ENCODE measurements at regions not wholly inside any gene's neighbourhood (a gene's known extent, or its start where the extent isn't known, plus 50 kb on each side); places are given as distances from the start of the nearest gene placed in this dataset.
"Not testable (repeated sequence)": the region's sequence is repeated elsewhere in the genome, so short reads cannot be mapped to it uniquely, and the experiment has no call there.

- no peak for DNase-seq (ENCODE audit: low read depth)
- in situ Hi-C loops (cut with HindIII; ENCODE audit: low pct_unique_long_range_greater_than_20kb, low sequenced_read_pairs), result no loop called here
Observed at GRCh38 chr4:138437263-138437851, 195.2 kb upstream of the SLC7A11 start.

GRCh38 chr4:138435733-138436132 is 193.6 kb upstream of the SLC7A11 start:
- DNase-seq (ENCODE audit: low read depth); in situ Hi-C loops (cut with HindIII; ENCODE audit: low pct_unique_long_range_greater_than_20kb, low sequenced_read_pairs): not testable (repeated sequence)

DNA sequence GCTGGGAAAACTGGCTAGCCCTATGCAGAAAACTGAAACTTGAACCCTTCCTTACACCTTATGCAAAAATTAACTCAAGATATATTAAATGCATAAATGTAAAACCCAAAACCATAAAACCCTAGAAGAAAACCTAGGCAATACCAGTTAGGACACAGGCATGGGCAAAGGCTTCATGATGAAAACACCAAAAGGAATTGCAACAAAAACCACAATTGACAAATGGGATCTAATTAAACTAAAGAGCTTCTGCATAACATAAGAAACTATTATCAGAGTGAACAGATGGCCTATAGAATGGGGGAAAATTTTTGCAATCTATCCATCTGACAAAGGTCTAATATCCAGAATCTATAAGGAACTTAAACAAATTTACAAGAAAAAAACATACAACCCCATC is 192.9 kb upstream of the SLC7A11 start:
- DNase-seq (ENCODE audit: low read depth); in situ Hi-C loops (cut with HindIII; ENCODE audit: low pct_unique_long_range_greater_than_20kb, low sequenced_read_pairs): not testable (repeated sequence)

GRCh38 chr4:138428611-138429010 is 186.5 kb upstream of the SLC7A11 start:
- no peak for DNase-seq (ENCODE audit: low read depth)
- in situ Hi-C loops (cut with HindIII; ENCODE audit: low pct_unique_long_range_greater_than_20kb, low sequenced_read_pairs), result no loop called here

- no peak for DNase-seq (ENCODE audit: low read depth)
- in situ Hi-C loops (cut with HindIII; ENCODE audit: low pct_unique_long_range_greater_than_20kb, low sequenced_read_pairs), result no loop called here
Observed at GRCh38 chr4:138426786-138427185, 184.6 kb upstream of the SLC7A11 start.

DNA sequence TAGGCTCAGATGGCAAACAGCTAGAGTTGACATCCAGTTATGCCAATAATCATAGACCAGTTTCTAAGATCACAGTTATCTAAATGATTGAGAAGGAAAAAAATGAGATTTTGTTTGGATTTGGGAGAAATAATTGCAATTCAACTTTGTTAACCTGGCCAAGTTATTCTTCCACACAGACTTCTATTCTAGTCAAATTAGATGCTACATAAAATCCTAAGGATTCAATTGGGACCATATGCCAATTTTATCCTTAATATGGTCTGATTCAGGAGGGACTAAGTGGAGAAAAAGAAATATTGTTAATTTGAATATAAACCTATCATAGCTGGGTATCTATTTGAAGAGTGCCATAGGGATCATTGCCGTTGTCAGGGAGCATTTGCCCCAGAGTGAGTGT is 178.3 kb upstream of the SLC7A11 start:
- no peak for DNase-seq (ENCODE audit: low read depth)
- in situ Hi-C loops (cut with HindIII; ENCODE audit: low pct_unique_long_range_greater_than_20kb, low sequenced_read_pairs), result no loop called here

- in situ Hi-C loops (cut with HindIII; ENCODE audit: low pct_unique_long_range_greater_than_20kb, low sequenced_read_pairs), result no loop called here
- no peak for DNase-seq (ENCODE audit: low read depth)
Observed at GRCh38 chr4:138414202-138414601, 172.1 kb upstream of the SLC7A11 start.

GRCh38 chr4:138413273-138413672 is 171.1 kb upstream of the SLC7A11 start:
- in situ Hi-C loops (cut with HindIII; ENCODE audit: low pct_unique_long_range_greater_than_20kb, low sequenced_read_pairs), result no loop called here

GRCh38 chr4:138412847-138413246 is 170.7 kb upstream of the SLC7A11 start:
- in situ Hi-C loops (cut with HindIII; ENCODE audit: low pct_unique_long_range_greater_than_20kb, low sequenced_read_pairs), result no loop called here
- no peak for DNase-seq (ENCODE audit: low read depth)

More at GRCh38 chr4:138413273-138413672, 171.1 kb upstream of the SLC7A11 start:
- no peak for DNase-seq (ENCODE audit: low read depth)

DNA sequence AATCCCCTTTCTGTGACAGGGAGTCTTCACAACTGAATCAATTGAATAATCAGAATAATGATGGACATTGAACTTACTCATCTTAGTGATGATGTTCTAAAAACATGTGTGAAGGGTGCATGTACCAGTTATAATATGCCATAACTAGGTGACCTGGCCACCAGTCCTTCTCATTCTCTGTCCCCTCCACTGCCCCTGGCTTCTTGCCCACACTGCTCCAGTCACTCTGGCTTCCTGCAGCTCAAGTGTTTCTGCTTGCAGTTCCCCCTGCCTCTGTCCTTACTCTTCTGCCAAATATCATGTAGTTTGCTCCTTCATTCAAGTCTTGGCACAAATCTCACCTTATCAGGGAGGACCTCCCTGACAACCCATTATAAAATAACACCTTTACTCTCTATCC is 168.1 kb upstream of the SLC7A11 start:
- in situ Hi-C loops (cut with HindIII; ENCODE audit: low pct_unique_long_range_greater_than_20kb, low sequenced_read_pairs), result no loop called here

DNA sequence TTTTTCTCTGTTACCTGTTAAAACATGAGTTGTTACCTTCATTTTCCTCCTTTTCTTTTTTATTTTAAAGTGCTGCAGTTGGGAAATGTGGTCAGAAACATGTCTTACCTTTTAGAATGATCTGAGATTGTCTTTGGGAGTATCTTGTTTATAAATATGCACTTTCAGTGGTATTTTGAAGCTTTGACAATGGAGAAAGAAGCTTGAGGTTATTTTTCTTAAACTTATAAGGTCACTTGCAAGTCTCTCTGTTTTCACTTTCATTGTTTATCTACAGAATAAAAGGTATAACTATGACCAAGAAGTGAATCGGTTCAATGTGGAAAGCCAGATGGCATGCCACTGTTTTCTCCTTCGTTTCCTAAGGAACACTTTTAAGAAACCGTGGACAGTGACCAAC is 167.5 kb upstream of the SLC7A11 start:
- in situ Hi-C loops (cut with HindIII; ENCODE audit: low pct_unique_long_range_greater_than_20kb, low sequenced_read_pairs), result no loop called here
- no peak for DNase-seq (ENCODE audit: low read depth)

More for the DNA sequence above, 168.1 kb upstream of the SLC7A11 start:
- no peak for DNase-seq (ENCODE audit: low read depth)

GRCh38 chr4:138408758-138409157 is 166.6 kb upstream of the SLC7A11 start:
- no peak for DNase-seq (ENCODE audit: low read depth)
- in situ Hi-C loops (cut with HindIII; ENCODE audit: low pct_unique_long_range_greater_than_20kb, low sequenced_read_pairs), result no loop called here

DNA sequence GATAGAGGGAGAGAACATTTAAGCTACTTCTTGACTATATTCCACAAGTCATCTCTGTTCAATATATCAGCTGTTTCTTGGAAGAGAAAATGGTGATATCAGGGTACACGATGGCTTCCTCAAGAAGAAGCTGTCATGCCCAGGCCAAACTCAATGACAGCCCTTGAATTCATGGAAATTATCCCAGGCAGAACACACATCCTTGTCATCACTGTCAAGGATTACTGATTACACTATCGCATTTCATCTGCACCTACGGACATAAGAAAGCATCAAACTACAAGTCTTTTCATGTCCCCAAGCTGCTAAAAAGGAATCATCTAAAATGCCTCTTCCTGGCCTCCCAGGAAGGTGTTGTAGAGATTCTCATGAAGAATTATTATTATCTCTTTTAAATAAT is 165.2 kb upstream of the SLC7A11 start:
- DNase-seq (ENCODE audit: low read depth), result no peak
- in situ Hi-C loops (cut with HindIII; ENCODE audit: low pct_unique_long_range_greater_than_20kb, low sequenced_read_pairs), result no loop called here

DNA sequence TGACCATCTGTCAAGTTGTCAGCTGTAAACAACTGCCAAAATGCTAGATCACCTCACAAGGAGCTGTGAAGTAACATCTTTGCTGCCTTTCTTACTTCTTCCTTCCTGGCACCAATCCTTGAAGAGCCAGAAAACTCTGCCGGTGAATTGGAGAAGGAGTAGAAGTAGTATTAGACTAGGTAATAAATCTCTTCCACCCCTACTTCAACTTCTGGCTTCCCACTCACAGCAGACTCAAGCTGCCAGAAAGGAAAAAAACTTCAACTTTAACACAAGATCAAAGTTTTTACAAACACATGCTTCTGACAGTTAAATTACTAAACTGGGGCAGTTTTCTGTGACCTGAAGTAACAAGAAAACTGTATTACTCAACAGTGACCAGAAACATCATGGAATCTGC is 164.7 kb upstream of the SLC7A11 start:
- in situ Hi-C loops (cut with HindIII; ENCODE audit: low pct_unique_long_range_greater_than_20kb, low sequenced_read_pairs), result no loop called here
- no peak for DNase-seq (ENCODE audit: low read depth)

- DNase-seq (ENCODE audit: low read depth), result no peak
- in situ Hi-C loops (cut with HindIII; ENCODE audit: low pct_unique_long_range_greater_than_20kb, low sequenced_read_pairs), result no loop called here
Observed at GRCh38 chr4:138405934-138406567, 163.9 kb upstream of the SLC7A11 start.

- DNase-seq (ENCODE audit: low read depth), result no peak
- in situ Hi-C loops (cut with HindIII; ENCODE audit: low pct_unique_long_range_greater_than_20kb, low sequenced_read_pairs), result no loop called here
Observed at GRCh38 chr4:138405466-138405891, 163.3 kb upstream of the SLC7A11 start.

GRCh38 chr4:138404801-138405200 is 162.7 kb upstream of the SLC7A11 start:
- in situ Hi-C loops (cut with HindIII; ENCODE audit: low pct_unique_long_range_greater_than_20kb, low sequenced_read_pairs), result no loop called here
- DNase-seq (ENCODE audit: low read depth), result no peak

- DNase-seq (ENCODE audit: low read depth), result no peak
- in situ Hi-C loops (cut with HindIII; ENCODE audit: low pct_unique_long_range_greater_than_20kb, low sequenced_read_pairs), result no loop called here
Observed at GRCh38 chr4:138404251-138404650, 162.1 kb upstream of the SLC7A11 start.

DNA sequence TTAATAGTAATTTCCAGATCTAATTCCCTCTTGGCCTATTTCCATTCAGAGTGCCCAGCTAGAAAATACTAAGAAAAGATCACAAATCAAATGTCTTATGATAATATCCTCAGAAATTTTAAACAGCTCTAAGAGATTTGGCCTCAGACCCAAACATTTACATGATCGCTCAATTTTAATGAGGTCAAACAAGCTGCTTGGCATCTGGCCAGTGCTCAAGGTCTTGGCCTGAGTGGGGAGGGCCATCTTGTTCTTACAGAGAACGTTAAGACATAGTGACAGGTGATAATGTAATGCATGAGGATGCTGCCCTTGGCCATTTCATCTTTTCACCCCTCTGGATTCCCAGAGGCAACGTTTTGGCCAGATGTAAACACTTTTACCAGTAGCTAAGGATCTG is 159.2 kb upstream of the SLC7A11 start:
- DNase-seq (ENCODE audit: low read depth), result no peak
- in situ Hi-C loops (cut with HindIII; ENCODE audit: low pct_unique_long_range_greater_than_20kb, low sequenced_read_pairs), result no loop called here

GRCh38 chr4:138400543-138400942 is 158.4 kb upstream of the SLC7A11 start:
- in situ Hi-C loops (cut with HindIII; ENCODE audit: low pct_unique_long_range_greater_than_20kb, low sequenced_read_pairs), result no loop called here
- DNase-seq (ENCODE audit: low read depth), result no peak
